ENCODE measurements at regions not wholly inside any gene's neighbourhood (a gene's known extent, or its start where the extent isn't known, plus 50 kb on each side); places are given as distances from the start of the nearest gene placed in this dataset.
"Not testable (repeated sequence)": the region's sequence is repeated elsewhere in the genome, so short reads cannot be mapped to it uniquely, and the experiment has no call there.

DNA sequence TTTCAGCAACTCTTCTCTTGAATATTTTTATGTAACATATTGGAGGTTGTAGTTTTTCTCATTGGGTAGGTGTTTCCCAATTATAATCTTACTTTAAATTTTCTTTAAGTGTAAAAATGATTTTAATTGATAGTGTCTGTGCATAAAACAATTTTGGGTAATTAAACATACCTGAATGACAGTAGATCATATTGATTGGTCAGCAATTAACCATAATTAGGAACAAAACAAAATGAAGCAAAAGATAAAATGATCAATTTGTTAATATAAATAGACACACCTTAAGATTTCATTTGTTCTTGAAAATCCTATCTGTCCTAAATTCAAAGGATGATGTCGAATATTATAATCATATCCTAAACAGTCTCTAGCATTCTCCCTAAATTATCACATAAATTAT is 468.3 kb downstream of the PDZRN4 start:
- DNase-seq = no peak

DNA sequence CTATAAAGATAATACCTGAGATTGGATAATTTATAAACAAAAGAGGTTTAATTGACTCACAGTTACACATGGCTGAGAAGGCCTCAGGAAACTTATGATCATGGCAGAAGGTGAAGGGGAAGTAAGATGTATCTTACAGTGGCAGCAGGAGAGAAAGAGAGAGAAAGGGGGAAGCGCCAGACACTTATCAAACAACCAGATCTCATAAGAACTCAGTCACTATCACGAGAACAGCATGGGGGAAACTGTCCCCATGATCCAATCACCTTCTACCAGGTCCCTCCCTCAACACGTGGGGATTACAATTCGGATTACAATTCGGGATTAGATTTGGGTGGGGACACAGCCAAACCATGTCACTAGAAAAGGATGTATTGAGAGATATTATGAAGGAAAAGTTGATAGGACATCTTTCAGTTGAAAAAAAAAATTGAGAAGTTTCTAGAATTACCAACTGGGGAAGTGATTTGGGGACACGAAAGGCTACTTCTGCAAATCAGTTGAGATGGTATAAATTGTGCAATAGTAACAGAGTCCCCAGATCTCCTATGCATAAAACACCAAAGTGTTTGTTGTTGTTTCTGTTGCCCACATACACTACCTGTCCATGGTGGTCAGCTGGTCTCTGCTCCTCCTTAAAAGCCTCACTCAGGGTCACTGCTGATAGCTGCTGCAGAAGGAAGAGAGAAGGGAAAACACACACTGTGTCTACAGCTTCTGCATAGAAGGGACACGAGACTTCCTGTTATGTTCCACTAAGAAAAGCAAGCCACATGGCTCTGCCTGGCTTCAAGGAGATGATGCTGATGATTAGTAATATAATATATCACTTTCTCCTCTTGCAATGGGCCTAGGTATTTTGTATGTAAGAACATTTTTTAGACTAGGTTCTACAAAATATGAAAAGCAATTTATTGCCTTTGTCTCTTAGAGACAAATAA is 465.5 kb downstream of the PDZRN4 start:
- no peak for DNase-seq

DNA sequence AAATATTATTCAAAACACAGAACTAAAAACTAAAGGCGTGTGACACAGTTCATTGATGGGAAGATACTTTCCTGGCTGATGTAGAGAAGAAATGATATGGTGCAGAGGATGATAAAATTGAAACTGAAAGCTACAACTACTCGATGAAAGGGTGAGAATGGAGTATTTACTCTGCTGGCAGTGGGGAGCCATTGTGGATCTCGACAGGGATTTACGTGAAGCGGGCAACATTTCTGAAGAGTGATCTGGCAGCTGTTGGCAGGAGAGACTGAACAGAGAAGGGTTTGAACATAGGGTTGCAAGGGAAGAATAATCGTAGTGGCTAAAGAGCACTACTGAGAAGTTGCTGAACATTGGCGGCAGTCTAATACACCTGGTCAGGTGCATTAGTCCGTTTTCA is 464.9 kb downstream of the PDZRN4 start:
- no peak for DNase-seq

DNA sequence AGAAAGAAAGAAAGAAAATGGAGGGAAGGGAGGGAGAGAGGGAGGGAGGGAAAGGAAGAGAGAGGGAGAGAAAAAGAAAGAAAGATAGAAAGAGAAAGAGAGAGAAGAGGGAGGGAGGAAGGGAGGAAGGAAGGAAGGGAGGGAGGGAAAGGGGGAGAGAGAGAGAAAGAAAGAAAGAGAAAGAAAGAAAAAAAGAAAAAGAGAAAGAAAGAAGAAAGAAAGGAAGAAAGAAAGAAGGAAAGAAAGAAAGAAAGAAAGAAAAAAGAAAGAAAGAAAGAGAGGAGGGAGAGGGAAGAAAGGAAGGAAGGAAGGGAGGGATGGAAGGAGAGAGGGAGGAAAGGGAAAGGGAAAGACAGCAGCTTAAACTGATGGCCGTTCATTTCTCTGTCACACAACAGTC is 457.5 kb downstream of the PDZRN4 start:
- DNase-seq = no peak

DNA sequence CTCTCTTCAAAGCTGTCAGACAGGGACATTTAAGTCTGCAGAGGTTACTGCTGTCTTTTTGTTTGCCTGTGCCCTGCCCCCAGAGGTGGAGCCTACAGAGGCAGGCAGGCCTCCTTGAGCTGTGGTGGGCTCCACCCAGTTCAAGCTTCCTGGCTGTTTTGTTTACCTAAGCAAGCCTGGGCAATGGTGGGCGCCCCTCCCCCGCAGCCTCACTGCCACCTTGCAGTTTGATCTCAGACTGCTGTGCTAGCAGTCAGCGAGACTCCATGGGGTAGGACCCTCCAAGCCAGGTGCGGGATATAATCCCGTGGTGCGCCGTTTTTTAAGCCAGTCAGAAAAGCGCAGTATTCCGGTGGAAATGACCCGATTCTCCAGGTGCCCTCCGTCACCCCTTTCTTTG is 454.7 kb downstream of the PDZRN4 start:
- not testable (repeated sequence) for DNase-seq

DNA sequence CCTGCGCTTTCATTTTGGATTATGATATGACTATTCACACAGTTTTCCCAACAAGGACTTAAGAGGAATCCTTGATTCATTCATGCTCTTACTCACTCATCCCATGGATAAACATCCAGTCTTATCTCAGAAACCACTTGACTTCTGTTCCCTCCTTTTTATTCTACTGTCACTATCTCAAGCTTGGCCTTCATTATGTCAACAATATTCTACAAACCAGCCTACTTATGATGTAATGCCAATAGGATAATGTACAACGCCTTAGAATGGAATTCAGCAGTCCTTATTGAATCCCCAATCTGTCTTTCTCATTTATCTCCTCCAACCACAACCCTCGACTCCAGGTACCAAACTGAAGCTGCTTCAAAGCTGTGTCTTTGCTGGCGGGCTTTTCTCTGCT is 448.5 kb downstream of the PDZRN4 start:
- DNase-seq = no peak

DNA sequence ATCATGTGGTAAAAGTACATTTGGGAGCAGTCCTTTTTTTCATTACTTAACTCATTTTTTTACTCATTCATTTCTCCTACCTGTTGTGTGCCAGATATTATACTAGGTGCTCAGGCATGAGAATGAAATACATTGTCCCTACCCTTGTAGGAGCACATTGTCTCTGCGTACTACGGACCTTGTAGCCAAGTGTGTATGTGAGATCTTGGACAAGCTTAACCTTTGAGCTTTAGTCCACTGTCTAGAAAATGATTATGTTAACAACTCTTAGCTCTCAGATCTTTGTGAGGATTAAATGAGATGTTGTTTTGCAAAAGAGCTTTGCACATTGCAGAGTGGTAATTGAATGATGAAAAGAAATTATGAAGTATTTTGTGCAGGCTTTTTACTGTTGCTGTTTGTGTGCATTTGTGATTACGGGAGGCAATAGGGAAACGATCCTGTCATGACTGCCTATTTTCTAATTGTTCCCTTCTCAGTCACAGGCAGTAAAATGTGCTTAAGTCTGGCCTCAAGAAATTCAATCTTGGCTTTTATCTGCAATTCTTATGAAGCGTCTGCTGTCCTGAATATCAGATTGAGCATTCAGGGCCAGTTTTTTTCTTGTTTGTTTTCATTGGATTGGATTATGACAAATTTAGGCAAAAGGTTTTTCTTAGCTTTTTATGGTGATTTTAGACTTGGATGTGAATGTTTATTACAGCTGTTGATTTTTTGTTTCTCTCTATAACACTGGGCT is 447.7 kb downstream of the PDZRN4 start:
- no peak for DNase-seq

DNA sequence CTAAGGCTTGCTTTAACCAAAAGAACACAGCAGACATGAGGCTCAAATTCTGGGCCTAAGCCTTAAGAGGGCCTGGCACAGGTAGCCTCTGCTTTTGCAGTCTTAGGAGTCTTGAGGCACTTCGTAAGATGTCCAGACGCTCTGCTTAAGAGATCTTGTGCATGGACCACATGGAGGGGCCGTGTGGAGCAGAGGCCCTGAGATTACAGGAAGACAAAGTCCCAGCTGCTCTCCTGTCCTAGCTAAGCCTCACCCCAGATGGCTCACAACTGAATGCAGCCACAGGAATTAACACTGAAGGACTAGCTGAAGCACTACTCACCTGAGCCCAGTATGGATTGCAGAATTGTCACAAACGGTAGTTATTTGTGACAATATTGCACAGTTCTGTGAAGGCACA is 446.0 kb downstream of the PDZRN4 start:
- DNase-seq = no peak

DNA sequence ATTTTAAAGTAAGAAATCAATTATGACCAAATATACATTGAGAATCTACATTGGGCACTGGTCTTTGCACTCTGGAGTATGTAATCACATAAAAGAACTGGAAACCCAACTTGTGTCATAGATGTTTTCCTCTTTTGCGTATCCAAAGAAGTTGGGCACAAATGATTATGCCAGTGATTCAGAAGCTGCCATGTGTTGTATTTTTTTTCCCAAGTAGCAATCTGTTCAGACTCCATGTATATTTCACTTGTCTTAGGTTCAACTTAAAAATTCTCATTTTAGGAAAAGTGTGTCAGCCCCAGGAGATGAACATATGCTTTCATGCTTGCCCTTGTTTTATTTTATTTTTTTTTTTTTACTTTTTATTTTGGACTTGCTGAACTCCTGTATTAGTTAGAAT is 441.5 kb downstream of the PDZRN4 start:
- DNase-seq = no peak

DNA sequence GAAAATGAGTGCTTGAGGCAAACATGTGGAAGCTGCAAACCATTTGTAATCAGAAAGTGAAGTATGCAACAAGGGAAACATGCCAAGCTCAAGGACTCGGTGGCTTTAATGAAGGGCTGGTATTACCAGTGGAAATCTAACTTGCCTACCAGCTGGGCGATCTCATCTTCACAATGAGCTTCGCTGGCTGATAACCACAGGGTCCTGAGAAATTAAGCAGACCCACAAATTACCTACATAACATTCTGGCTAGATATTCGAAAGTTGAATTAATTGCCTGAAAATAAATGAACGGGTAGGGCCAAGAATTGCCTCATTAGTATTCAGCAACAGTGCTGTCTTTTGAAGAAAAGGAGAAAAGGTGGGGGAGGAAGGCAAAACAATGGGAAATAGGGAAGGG is 439.4 kb downstream of the PDZRN4 start:
- no peak for DNase-seq

DNA sequence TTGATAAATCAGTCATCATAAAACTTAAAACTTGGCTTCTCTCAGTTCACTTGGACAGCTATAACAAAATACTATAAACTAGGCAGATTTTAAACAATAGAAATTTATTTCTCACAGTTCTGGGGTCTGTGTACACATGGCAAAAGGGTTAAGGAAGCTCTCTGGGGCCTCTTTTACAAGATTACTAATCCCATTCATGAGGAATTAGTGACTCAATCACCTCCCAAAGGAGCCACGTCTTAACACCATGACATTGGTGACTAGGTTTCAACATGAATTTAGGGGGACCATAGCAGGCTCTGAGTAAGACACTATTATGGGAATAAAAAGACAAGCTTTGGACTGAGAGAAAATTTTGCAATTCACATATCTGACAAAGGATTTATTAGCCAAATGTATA is 436.5 kb downstream of the PDZRN4 start:
- DNase-seq = no peak
